Progenitor cell of endocrine pancreas (in vitro differentiated cells): ENCODE measurements at regions not wholly inside any gene's neighbourhood (a gene's known extent, or its start where the extent isn't known, plus 50 kb on each side); places are given as distances from the start of the nearest gene placed in this dataset.

Experiments used
- DNase-seq: peaks from one replicate; pipeline ENCODE4 v3.0.0; 2021; ENCODE audit warnings: low spot score; ENCODE audit not compliant: unreplicated experiment
- H3K27ac Mint-ChIP-seq: 2 replicates; pipeline ENCODE4 v1.8.0; 2021; ENCODE audit warnings: mild to moderate bottlenecking, moderate library complexity, mixed read lengths
- H3K27me3 Mint-ChIP-seq: 2 replicates; pipeline ENCODE4 v1.8.0; 2021; ENCODE audit warnings: mixed read lengths
- H3K36me3 Mint-ChIP-seq: 2 replicates; pipeline ENCODE4 v1.8.0; 2022; ENCODE audit warnings: mixed read lengths; ENCODE audit not compliant: insufficient read depth
- H3K4me1 Mint-ChIP-seq: 2 replicates; pipeline ENCODE4 v1.8.0; 2021; ENCODE audit warnings: low read depth, mixed read lengths
- H3K4me3 Mint-ChIP-seq: 2 replicates; pipeline ENCODE4 v1.8.0; 2021; ENCODE audit warnings: low read depth, mild to moderate bottlenecking, moderate library complexity, mixed read lengths
- H3K9me3 Mint-ChIP-seq: 2 replicates; pipeline ENCODE4 v1.8.0; 2021; ENCODE audit warnings: low read depth, mixed read lengths
- TF ChIP-seq, protein P1 (sequence below): fragments of 200-600 bp; sonication (generic); IDR thresholded peaks from one replicate; pipeline ENCODE4 v1.5.0; 2021; ENCODE audit warnings: antibody characterized with exemption, mild to moderate bottlenecking; ENCODE audit not compliant: unreplicated experiment

DNA sequence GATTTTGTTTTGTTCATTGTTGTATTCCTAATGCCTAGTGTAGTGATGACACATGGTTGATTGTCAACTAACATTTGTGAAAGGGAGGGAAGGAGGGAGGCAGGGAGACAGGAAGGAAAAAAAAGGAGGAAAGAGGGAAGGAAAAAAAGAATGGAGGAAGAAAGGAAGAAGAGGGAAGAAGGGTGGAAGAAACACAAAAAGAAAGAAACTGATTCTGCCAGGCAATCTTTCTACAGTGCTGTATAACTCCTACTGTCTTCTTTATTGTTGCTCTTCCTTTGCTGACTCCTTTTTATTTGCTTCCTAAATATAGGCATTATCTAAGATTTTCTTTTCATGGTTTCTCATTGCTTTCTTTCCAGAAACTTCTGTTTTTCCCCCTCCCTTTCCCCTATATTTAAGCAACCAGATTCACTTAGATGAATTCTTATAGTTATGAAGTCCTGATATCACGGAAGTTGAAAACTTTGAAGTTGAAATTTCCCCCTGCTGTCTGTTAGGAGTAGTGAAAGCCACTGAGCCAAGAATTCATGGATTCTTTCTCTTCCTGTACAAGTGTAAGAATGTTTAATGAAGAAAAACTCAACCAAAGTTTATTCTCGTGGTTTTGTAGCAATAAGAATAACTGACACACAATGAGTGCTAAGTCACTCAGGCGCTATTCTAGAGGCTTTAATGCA, 305.1 kb upstream of the FSHR start:
- no peak for DNase-seq
- Mint-ChIP-seq H3K4me1 (no peaks in the 10 kb centered on the region), H3K9me3 (peaks cover 6% of the 10 kb centered on the region), H3K36me3 (no peaks in the 10 kb centered on the region), H3K4me3 (no peak overlapping the region), H3K27me3 (no peaks in the 10 kb centered on the region), H3K27ac (no peak overlapping the region)
- TF ChIP-seq, protein P1, sequence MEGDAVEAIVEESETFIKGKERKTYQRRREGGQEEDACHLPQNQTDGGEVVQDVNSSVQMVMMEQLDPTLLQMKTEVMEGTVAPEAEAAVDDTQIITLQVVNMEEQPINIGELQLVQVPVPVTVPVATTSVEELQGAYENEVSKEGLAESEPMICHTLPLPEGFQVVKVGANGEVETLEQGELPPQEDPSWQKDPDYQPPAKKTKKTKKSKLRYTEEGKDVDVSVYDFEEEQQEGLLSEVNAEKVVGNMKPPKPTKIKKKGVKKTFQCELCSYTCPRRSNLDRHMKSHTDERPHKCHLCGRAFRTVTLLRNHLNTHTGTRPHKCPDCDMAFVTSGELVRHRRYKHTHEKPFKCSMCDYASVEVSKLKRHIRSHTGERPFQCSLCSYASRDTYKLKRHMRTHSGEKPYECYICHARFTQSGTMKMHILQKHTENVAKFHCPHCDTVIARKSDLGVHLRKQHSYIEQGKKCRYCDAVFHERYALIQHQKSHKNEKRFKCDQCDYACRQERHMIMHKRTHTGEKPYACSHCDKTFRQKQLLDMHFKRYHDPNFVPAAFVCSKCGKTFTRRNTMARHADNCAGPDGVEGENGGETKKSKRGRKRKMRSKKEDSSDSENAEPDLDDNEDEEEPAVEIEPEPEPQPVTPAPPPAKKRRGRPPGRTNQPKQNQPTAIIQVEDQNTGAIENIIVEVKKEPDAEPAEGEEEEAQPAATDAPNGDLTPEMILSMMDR: peak; percentile 24

DNA sequence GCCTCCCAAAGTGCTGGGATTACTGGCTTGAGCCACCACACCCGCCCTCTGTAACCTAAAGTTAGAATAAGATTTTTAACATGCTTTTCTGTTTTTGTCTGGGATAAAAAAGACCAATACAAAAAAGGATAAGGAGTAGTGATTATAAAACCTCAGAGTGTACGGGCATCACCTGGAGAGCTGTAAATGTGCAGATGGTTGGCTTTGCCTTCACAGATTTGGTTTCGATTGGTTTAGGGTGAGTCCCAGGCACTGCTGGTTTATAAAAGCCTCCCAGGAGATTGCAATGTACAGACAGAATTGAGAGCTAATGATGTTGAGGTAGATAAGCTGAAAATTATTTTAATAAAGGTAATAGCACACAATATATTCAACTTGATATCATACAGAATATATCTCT, 289.7 kb upstream of the FSHR start:
- Mint-ChIP-seq H3K4me3 (no peak overlapping the region), H3K9me3 (no peaks in the 10 kb centered on the region), H3K27me3 (no peaks in the 10 kb centered on the region), H3K36me3 (no peaks in the 10 kb centered on the region), H3K4me1 (no peaks in the 10 kb centered on the region), H3K27ac (no peak overlapping the region)
- DNase-seq: no peak
- TF ChIP-seq, protein P1: no peak

DNA sequence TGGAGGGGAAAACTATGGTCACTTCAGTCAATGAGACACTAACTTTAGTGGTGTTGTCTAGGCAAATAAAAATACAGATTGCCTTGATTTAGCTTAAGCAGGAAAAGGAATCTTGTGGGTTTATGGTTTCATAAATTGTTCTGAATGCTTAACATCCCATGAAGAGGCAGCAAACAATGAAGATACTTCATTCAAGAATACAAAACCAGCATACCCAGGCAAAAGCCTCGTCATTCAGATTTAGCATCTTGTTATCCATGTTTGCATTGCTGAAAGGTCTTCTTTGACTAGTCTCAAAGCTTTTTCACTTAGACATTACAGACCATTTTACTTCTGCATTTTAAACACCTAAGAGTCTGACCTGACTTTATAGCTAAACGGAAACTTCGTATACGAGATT, 272.7 kb upstream of the FSHR start:
- Mint-ChIP-seq H3K27ac (no peak overlapping the region), H3K4me3 (no peak overlapping the region), H3K27me3 (no peaks in the 10 kb centered on the region), H3K4me1 (peaks cover under 1% of the 10 kb centered on the region), H3K36me3 (no peaks in the 10 kb centered on the region), H3K9me3 (peaks cover 11% of the 10 kb centered on the region)
- no peak for DNase-seq
- TF ChIP-seq, protein P1: no peak

DNA sequence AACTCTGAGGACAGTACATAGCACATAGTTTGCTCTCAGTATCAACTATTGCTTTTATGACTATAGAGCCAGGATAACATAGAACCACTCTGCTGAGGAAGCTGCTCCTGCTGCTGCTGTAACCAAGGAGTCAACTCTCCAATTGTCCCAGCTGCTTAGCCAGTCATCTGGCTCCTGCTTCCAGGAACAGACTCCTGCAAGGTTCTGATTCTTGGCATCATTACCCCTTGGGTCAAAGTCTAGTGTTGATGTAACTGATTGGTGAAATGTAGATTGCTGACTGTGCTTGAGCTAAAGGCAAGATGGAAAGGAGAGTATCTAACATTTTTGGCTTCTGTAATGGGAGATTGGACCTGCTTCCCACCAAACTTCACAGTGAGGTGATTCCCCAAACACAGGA, 261.9 kb upstream of the FSHR start:
- TF ChIP-seq, protein P1: no peak
- DNase-seq: no peak
- Mint-ChIP-seq H3K9me3 (no peaks in the 10 kb centered on the region), H3K27me3 (no peaks in the 10 kb centered on the region), H3K27ac (no peak overlapping the region), H3K4me1 (no peaks in the 10 kb centered on the region), H3K36me3 (no peaks in the 10 kb centered on the region), H3K4me3 (no peak overlapping the region)

DNA sequence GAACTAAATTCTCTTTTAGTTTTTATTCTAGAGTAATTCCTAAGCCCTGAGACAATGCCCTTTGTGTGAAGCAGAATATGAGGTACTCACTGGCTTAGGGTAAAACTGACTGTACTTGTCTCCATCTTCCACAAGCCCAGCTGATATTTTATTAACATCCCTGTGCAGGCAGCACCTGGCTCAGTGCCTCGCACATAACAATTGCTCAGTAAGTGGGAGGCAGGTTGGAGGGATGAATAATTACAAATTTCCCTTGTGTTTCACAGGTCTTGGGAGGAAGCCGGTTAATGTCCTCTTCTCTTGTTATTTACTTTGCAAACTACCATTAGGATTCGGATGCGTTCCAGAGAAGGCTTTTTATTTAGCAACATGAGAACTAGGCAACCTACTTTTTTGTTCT, 249.8 kb upstream of the FSHR start:
- Mint-ChIP-seq H3K27me3 (no peaks in the 10 kb centered on the region), H3K27ac (no peak overlapping the region), H3K4me3 (no peak overlapping the region), H3K4me1 (no peaks in the 10 kb centered on the region), H3K36me3 (no peaks in the 10 kb centered on the region), H3K9me3 (no peaks in the 10 kb centered on the region)
- no peak for DNase-seq
- TF ChIP-seq, protein P1: no peak
